HEK293T (cell line): ENCODE measurements at regions not wholly inside any gene's neighbourhood (a gene's known extent, or its start where the extent isn't known, plus 50 kb on each side); places are given as distances from the start of the nearest gene placed in this dataset.

Source experiments
- CTCF ChIA-PET: fragments of 350-600 bp; formaldehyde crosslinking; extraction: SDS; loops from one replicate; lab custom pipeline; 2021; ENCODE audit warnings: antibody characterized with exemption, inconsistent platforms; lab: Yijun Ruan, JAX
- POLR2A ChIA-PET: fragments of 350-600 bp; formaldehyde crosslinking; extraction: SDS; loops from one replicate; lab custom pipeline; 2020; ENCODE audit warnings: antibody characterized with exemption, inconsistent platforms; lab: Yijun Ruan, JAX
- DNase-seq: peaks from one replicate; pipeline ENCODE4 v3.0.0; 2012; ENCODE audit warnings: mixed read lengths; ENCODE audit errors: extremely low spot score
- ARNT ChIP-seq: fragments of 450-650 bp; IDR thresholded peaks from 2 replicates; pipeline ENCODE4 v1.6.1; 2017; ENCODE audit warnings: mild to moderate bottlenecking
- BHLHE40 ChIP-seq: fragments of 450-650 bp; IDR thresholded peaks from 2 replicates; pipeline ENCODE4 v1.6.1; 2016; ENCODE audit warnings: mild to moderate bottlenecking, moderate library complexity, borderline replicate concordance
- CTBP1 ChIP-seq: fragments of 450-650 bp; IDR thresholded peaks from 2 replicates; pipeline ENCODE4 v1.6.1; 2016; ENCODE audit warnings: borderline replicate concordance
- ELF4 ChIP-seq: fragments of 450-650 bp; IDR thresholded peaks from 2 replicates; pipeline ENCODE4 v1.6.1; 2017; ENCODE audit warnings: antibody characterized with exemption
- FOXA1 ChIP-seq: fragments of 450-650 bp; IDR thresholded peaks from 2 replicates; pipeline ENCODE4 v1.6.1; 2016; ENCODE audit warnings: mild to moderate bottlenecking
- FOXK2 ChIP-seq: fragments of 450-650 bp; IDR thresholded peaks from 2 replicates; pipeline ENCODE4 v1.6.1; 2016; ENCODE audit warnings: mild to moderate bottlenecking
- FOXM1 ChIP-seq: fragments of 450-650 bp; IDR thresholded peaks from 2 replicates; pipeline ENCODE4 v1.6.1; 2017; ENCODE audit warnings: mild to moderate bottlenecking, borderline replicate concordance
- HDGF ChIP-seq: fragments of 450-650 bp; IDR thresholded peaks from 2 replicates; pipeline ENCODE4 v1.6.1; 2017; ENCODE audit warnings: antibody characterized with exemption, borderline replicate concordance
- L3MBTL2 ChIP-seq: fragments of 450-650 bp; conservative IDR thresholded peaks from 2 replicates; pipeline ENCODE4 v1.6.1; 2016; ENCODE audit warnings: mild to moderate bottlenecking
- LEF1 ChIP-seq: fragments of 450-650 bp; IDR thresholded peaks from 2 replicates; pipeline ENCODE4 v1.6.1; 2017; ENCODE audit warnings: mild to moderate bottlenecking, borderline replicate concordance
- NFRKB ChIP-seq: fragments of 450-650 bp; IDR thresholded peaks from 2 replicates; pipeline ENCODE4 v1.6.1; 2016; ENCODE audit warnings: mild to moderate bottlenecking, moderate library complexity
- SP1 ChIP-seq: fragments of 450-650 bp; IDR thresholded peaks from 2 replicates; pipeline ENCODE4 v1.6.1; 2017
- SUZ12 ChIP-seq: fragments of 450-650 bp; IDR thresholded peaks from 2 replicates; pipeline ENCODE4 v1.6.1; 2016; ENCODE audit warnings: mild to moderate bottlenecking
- TARDBP ChIP-seq: fragments of 450-650 bp; IDR thresholded peaks from 2 replicates; pipeline ENCODE4 v1.6.1; 2016
- ZNF384 ChIP-seq: fragments of 450-650 bp; IDR thresholded peaks from 2 replicates; pipeline ENCODE4 v1.6.1; 2016
- TF ChIP-seq, protein P1 (sequence below): fragments of 450-650 bp; IDR thresholded peaks from 2 replicates; pipeline ENCODE4 v1.6.1; 2016

DNA sequence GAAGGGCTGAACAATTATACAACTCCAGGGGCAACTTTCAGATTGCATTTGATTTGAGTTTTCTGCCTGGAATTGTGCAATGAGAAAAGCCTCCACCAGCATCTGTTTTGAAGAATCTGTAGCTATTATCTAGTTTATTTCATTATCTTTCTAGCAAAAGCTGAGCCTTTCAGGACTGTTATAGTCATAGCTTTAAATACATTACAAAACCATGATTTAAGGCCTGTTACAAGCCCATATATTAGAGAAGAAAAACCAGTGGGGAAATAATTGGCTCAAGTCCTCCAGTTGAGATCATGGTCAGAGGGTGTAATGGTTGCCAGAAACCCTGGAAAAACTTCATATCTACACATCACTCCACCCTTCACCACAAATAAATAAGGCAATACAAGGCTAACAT, 676.2 kb downstream of the HDGFL1 start:
- no peak for DNase-seq
- ChIA-PET CTCF (no interaction called here), POLR2A (no interaction called here)
- TF ChIP-seq SP1 (no peak), SUZ12 (no peak), ZNF384 (no peak), FOXM1 (no peak), FOXK2 (no peak), ELF4 (no peak), LEF1 (no peak), CTBP1 (no peak), FOXA1 (no peak), TARDBP (no peak), BHLHE40 (no peak)
- TF ChIP-seq, protein P1, sequence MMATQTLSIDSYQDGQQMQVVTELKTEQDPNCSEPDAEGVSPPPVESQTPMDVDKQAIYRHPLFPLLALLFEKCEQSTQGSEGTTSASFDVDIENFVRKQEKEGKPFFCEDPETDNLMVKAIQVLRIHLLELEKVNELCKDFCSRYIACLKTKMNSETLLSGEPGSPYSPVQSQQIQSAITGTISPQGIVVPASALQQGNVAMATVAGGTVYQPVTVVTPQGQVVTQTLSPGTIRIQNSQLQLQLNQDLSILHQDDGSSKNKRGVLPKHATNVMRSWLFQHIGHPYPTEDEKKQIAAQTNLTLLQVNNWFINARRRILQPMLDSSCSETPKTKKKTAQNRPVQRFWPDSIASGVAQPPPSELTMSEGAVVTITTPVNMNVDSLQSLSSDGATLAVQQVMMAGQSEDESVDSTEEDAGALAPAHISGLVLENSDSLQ = no peak

DNA sequence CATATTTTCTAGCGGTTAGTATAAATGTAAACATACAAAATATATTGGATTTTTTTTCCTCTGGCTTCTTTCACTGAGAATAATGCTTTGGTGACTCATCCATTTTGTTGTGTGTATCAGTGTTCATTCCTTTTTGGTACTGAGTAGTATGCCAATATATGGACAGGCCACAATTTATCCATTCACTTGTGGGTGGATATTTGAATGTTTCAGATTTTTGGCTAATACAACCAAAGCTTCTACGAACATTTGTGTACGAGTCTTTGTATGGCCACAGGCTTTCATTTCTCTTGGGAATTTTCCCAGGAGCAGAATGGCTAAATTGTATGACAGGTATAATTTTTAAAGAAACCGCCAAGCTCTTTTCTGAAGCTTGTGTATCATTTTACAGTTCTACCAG, 677.5 kb downstream of the HDGFL1 start:
- DNase-seq = no peak
- TF ChIP-seq SUZ12 (no peak), ARNT (no peak), NFRKB (no peak), ELF4 (no peak), ZNF384 (no peak), LEF1 (no peak), FOXK2 (no peak)
- ChIA-PET CTCF (no interaction called here), POLR2A (no interaction called here)

GRCh38 chr6:23250556-23250955, 681.2 kb downstream of the HDGFL1 start:
- ChIA-PET POLR2A (no interaction called here), CTCF (no interaction called here)
- no peak for DNase-seq
- no peak for TF ChIP-seq FOXA1
- TF ChIP-seq SP1 = no peak
- no peak for TF ChIP-seq L3MBTL2
- TF ChIP-seq ELF4 = no peak
- no peak for TF ChIP-seq TARDBP
- TF ChIP-seq ZNF384 = no peak
- TF ChIP-seq HDGF = no peak
- no peak for TF ChIP-seq ARNT
- TF ChIP-seq, protein P1 = no peak
- no peak for TF ChIP-seq NFRKB
- TF ChIP-seq SUZ12 = no peak

DNA sequence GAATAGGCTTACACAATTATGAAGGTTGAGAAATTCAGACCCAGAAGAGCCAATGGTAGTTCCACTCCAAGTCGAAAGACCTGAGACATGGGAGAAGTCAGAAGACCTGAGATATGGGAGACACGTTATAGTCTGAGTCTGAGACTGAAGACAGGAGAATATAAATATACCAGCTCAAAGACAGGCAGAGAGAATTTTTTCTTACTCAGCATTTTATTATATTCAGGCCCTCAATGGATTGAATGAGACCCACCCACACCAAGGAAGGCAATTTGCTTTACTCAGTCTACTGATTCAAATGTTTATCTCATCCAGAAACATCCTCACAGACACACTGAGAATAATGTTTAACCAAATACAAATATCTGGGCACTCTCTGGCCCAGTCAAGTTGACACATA, 693.5 kb downstream of the HDGFL1 start:
- TF ChIP-seq ZNF384 (no peak), FOXK2 (no peak), CTBP1 (no peak), HDGF (no peak)
- CTCF ChIA-PET = no interaction called here
- POLR2A ChIA-PET = no interaction called here
- DNase-seq = no peak

DNA sequence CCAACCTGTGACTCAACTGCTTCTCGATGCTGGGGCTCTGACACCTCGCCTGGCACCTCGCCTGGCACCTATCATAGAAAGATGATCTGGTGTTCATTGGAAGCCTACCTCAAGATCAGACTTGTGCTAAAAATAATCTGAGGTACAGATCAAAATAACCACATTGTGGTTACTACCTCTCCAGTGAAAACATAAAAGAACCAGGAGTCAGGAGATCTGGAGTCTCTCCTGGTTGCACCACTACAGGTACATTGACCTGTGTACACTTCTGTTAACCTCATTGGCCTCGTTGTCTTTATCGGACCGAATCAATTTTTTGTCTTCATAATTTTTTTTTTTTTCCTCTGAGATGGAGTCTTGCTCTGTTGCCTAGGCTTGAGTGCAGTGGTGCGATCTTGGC, 695.9 kb downstream of the HDGFL1 start:
- DNase-seq = no peak
- no peak for TF ChIP-seq ARNT
- TF ChIP-seq SUZ12 = no peak
- no peak for TF ChIP-seq ELF4
- TF ChIP-seq NFRKB = no peak
- TF ChIP-seq, protein P1 = no peak
- no peak for TF ChIP-seq SP1
- no peak for TF ChIP-seq FOXA1
- no peak for TF ChIP-seq FOXK2
- TF ChIP-seq ZNF384 = no peak
- no peak for TF ChIP-seq BHLHE40
- no peak for TF ChIP-seq TARDBP
- TF ChIP-seq HDGF = no peak
- no peak for TF ChIP-seq LEF1
- no peak for TF ChIP-seq L3MBTL2
- TF ChIP-seq CTBP1 = no peak
- no peak for TF ChIP-seq FOXM1
- POLR2A ChIA-PET = no interaction called here
- CTCF ChIA-PET = no interaction called here

GRCh38 chr6:23266536-23266935, 697.2 kb downstream of the HDGFL1 start:
- POLR2A ChIA-PET = no interaction called here
- TF ChIP-seq FOXM1 (no peak), FOXA1 (no peak), FOXK2 (no peak), ARNT (no peak), LEF1 (no peak), SP1 (no peak), L3MBTL2 (no peak), NFRKB (no peak), ZNF384 (no peak), HDGF (no peak)
- DNase-seq = no peak
- CTCF ChIA-PET = no interaction called here

DNA sequence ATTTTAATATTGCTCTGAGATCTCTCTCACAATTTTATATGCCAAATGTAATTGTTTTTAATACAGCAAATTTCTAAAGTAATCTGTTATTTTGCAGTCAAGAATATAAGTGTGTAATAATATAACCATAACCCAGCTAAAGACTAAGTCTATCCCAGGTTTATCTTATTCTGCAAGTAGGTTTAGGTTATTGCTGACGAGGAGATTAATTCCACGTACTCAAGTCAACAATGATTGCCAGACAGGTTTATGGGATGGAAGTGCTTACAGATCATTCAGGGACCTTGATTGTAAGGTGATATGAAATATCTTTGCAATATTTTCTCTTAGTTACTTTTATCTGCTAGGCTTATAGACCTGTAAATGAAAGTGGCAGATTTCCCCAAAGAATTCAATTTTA, 698.3 kb downstream of the HDGFL1 start:
- DNase-seq = no peak
- ChIA-PET POLR2A (no interaction called here), CTCF (no interaction called here)
- TF ChIP-seq, protein P1 = no peak
- TF ChIP-seq SP1 = no peak
- TF ChIP-seq FOXK2 = no peak
- no peak for TF ChIP-seq BHLHE40
- TF ChIP-seq TARDBP = no peak
- TF ChIP-seq L3MBTL2 = no peak
- TF ChIP-seq ARNT = no peak
- no peak for TF ChIP-seq LEF1
- no peak for TF ChIP-seq ELF4
- no peak for TF ChIP-seq CTBP1
- no peak for TF ChIP-seq FOXM1
- no peak for TF ChIP-seq FOXA1
- TF ChIP-seq NFRKB = no peak
- TF ChIP-seq HDGF = no peak
- no peak for TF ChIP-seq SUZ12
